Urinary bladder (tissue), 3 donors: ENCODE measurements at regions not wholly inside any gene's neighbourhood (a gene's known extent, or its start where the extent isn't known, plus 50 kb on each side); places are given as distances from the start of the nearest gene placed in this dataset.
"Not testable (repeated sequence)": the region's sequence is repeated elsewhere in the genome, so short reads cannot be mapped to it uniquely, and the experiment has no call there.

ENCODE experiments used
- DNase-seq: peaks from one replicate; pipeline ENCODE4 v3.0.0-alpha.2; 2015; ENCODE audit errors: extremely low spot score
- H3K27ac ChIP-seq: one replicate; pipeline ENCODE4 v1.5.1; 2013; ENCODE audit warnings: low read depth, mild to moderate bottlenecking, moderate library complexity
- H3K36me3 ChIP-seq: one replicate; pipeline ENCODE4 v1.6.1; 2013; ENCODE audit warnings: mild to moderate bottlenecking, moderate library complexity; ENCODE audit not compliant: insufficient read depth
- H3K4me1 ChIP-seq: one replicate; pipeline ENCODE4 v1.6.1; 2013; ENCODE audit warnings: mild to moderate bottlenecking, moderate library complexity; ENCODE audit not compliant: insufficient read depth
- H3K4me3 ChIP-seq: one replicate; pipeline ENCODE4 v1.5.1; 2013; ENCODE audit warnings: low read depth, low read length
- WGBS: extraction: QIAGEN DNeasy Blood & Tissue Kit; methylation state at CpG from one replicate; pipeline ENCODE4 v1.1.7; 2013; 5-methylcytosine and 5-hydroxymethylcytosine counted together
- donor health status: healthy with polysubstance abuse.
- donor health status: healthy.

DNA sequence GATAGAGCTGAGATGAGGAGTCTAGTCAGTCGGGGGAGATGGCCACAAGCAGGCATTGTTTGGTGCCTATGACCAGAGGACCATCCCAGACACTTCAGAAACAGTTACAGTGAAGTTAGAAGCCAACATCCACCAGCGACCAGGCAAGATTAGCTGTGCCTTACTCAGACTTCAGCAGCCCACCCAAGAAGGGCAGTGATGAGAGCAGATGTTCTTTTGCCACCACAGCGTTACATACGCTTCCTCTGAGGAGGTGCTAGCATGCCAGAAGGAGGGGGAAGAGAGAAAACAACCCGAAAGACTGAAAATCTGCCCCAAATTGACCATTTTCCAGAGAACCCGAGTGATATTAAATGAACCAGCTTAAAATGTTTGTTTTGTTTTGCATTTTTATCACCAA, 186.8 kb downstream of the PRL start:
- H3K4me3 ChIP-seq: no peak overlapping the region
- 80% methylated on average over 6 of the region's 6 CpGs for WGBS
- H3K27ac ChIP-seq: no peak overlapping the region
- peaks cover 2% of the 10 kb centered on the region for H3K36me3 ChIP-seq
- no peak for DNase-seq
- no peaks in the 10 kb centered on the region for H3K4me1 ChIP-seq

GRCh38 chr6:22112461-22112860, 184.4 kb downstream of the PRL start:
- no peak overlapping the region for H3K27ac ChIP-seq
- WGBS: 69% methylated on average over 2 of the region's 2 CpGs
- DNase-seq: no peak
- H3K36me3 ChIP-seq: peaks cover 2% of the 10 kb centered on the region
- no peak overlapping the region for H3K4me3 ChIP-seq
- H3K4me1 ChIP-seq: no peaks in the 10 kb centered on the region

DNA sequence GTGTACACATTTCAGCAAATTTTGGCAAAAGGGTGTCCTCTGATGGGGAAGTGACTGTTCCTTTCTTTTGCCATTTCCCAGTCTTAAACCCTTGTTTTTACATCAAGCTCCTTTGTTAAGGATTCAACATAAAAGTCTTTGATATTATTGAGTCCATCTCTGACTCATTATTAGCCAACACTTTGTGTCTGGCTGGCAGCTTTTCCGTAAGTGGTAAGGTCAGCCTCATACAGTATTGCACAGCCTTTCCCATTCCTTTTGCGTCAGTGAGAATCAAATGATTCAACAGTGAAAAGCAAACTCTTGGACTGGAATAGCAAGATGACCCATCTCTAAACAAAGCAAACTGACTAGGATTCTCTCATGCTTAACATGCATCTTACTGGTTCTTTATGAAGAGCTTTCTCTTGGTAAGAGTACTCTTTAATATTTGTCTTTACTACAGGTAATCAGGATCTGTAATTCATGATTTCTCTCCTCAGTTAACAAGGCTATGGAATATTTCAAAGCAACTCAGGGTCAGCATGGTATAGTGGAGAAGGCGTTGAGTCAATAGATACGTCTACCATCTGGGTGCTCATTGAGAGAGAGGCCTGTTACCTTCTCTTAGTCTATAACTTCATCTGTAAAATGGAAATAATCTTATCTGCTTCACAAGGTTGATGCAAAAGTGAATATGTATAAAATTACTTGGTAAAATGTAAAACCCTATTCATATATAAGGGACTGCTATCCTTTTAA, 183.6 kb downstream of the PRL start:
- no peak for DNase-seq
- H3K27ac ChIP-seq: no peak overlapping the region

GRCh38 chr6:22115559-22115958, 181.3 kb downstream of the PRL start:
- 62% methylated on average over 5 of the region's 5 CpGs for WGBS
- Histone ChIP-seq H3K27ac (no peak overlapping the region), H3K36me3 (peaks cover 2% of the 10 kb centered on the region), H3K4me3 (no peak overlapping the region), H3K4me1 (no peaks in the 10 kb centered on the region)
- no peak for DNase-seq

More for the DNA sequence above, 183.6 kb downstream of the PRL start:
- no peak overlapping the region for H3K4me3 ChIP-seq
- H3K36me3 ChIP-seq: peaks cover 2% of the 10 kb centered on the region
- WGBS: 80% methylated on average over 4 of the region's 4 CpGs
- H3K4me1 ChIP-seq: no peaks in the 10 kb centered on the region

- no peak for DNase-seq
- 84% methylated on average over 2 of the region's 2 CpGs for WGBS
- Histone ChIP-seq H3K4me3 (no peak overlapping the region), H3K4me1 (no peaks in the 10 kb centered on the region), H3K36me3 (no peaks in the 10 kb centered on the region), H3K27ac (no peak overlapping the region)
Measured at GRCh38 chr6:22117631-22118030, 179.2 kb downstream of the PRL start.

- WGBS: 95% methylated on average over 1 of the region's 1 CpG
- Histone ChIP-seq H3K4me1 (no peaks in the 10 kb centered on the region), H3K36me3 (no peaks in the 10 kb centered on the region), H3K27ac (no peak overlapping the region), H3K4me3 (no peak overlapping the region)
- DNase-seq: no peak
Measured at GRCh38 chr6:22119500-22119899, 177.3 kb downstream of the PRL start.

DNA sequence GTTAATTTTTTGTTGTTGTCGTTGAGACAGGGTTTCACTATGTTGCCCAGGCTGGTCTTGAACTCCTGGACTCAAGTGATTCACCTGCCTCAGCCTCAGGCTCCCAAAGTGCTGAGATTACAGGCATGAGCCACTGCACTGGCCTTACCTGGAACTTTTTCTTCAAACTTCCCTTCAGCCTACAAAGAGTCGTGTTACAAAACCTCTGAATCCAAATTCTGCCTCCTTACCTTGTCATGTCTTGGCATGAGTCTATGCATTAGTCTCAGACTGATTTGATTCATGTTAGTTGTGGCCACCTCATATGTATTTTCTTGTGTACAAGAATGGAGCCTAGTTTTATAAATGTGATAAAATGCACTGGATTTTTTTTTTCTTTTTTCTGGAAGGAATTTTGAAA, 172.1 kb downstream of the PRL start:
- 87% methylated on average over 2 of the region's 2 CpGs for WGBS
- no peak for DNase-seq

GRCh38 chr6:22126910-22127309, 169.9 kb downstream of the PRL start:
- Histone ChIP-seq H3K4me1 (no peaks in the 10 kb centered on the region), H3K27ac (no peak overlapping the region), H3K4me3 (no peak overlapping the region), H3K36me3 (no peaks in the 10 kb centered on the region)
- DNase-seq: no peak
- WGBS: 100% methylated on average over 1 of the region's 1 CpG

More for the DNA sequence above, 172.1 kb downstream of the PRL start:
- no peak overlapping the region for H3K27ac ChIP-seq
- no peaks in the 10 kb centered on the region for H3K36me3 ChIP-seq
- no peaks in the 10 kb centered on the region for H3K4me1 ChIP-seq
- H3K4me3 ChIP-seq: no peak overlapping the region

- DNase-seq: no peak
- Histone ChIP-seq H3K4me3 (no peak overlapping the region), H3K27ac (no peak overlapping the region), H3K36me3 (no peaks in the 10 kb centered on the region), H3K4me1 (no peaks in the 10 kb centered on the region)
- WGBS: 98% methylated on average over 3 of the region's 3 CpGs
Measured at GRCh38 chr6:22129751-22130150, 167.1 kb downstream of the PRL start.

DNA sequence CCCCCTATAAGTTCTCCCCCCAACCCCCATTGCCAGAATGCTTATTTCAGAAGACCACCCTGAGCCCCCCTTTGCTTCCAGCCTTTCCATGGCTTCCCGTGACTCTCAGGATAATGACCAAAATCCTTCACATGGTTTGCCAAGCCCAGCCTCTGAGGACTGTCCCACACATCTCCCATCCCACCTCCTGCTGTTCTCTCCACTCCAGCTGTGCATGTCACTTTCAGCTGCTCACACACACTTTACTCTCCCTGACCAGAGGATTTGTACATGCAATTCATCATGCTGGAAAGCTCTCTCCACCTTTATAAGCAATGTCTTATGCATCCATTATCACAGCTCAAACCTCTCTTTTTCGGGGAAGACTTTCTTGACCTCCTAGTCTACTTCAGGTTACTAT, 164.2 kb downstream of the PRL start:
- 88% methylated on average over 2 of the region's 2 CpGs for WGBS
- Histone ChIP-seq H3K27ac (no peak overlapping the region), H3K4me1 (no peaks in the 10 kb centered on the region), H3K4me3 (no peak overlapping the region), H3K36me3 (peaks cover 1% of the 10 kb centered on the region)
- DNase-seq: no peak

DNA sequence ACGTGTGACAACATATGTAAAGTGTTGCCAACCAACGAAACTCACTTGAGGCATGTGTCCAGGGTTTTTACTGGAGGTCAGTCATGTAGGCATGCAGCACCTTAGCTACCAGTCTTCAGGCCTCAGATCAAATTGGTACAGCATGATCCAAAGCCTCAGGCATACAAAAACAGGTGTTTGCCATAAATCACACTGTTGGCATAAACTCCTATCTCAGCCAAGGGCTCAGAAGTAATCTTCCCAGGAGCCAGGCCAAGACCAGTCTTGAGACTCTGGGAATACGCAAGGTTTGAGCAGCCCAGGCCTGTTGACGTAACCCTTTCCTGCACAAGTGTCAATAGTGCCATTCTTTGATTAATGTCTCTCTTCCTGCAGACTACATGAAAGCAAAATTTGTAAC, 163.5 kb downstream of the PRL start:
- Histone ChIP-seq H3K4me3 (no peak overlapping the region), H3K4me1 (no peaks in the 10 kb centered on the region), H3K36me3 (peaks cover 1% of the 10 kb centered on the region), H3K27ac (no peak overlapping the region)
- 51% methylated on average over 4 of the region's 4 CpGs for whole genome bisulfite sequencing
- DNase-seq: no peak

DNA sequence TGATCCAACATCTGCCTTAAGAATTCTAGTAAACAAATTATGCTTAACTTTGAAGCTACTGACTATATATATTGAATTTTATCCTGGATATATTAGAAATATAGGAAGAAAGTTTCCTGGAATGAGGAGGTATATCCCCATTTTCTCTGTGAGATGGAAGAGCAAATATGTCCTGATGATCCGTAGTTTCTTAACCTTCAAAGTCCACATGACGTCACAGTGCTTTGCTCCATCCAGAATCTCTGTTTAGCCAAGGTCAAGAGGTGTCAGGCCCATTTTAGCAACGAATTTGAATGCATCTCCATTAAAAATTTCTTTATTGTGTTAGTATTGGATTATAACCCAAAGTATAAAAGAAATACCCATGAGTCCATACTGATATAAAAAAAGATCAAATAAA, 162.5 kb downstream of the PRL start:
- WGBS: 89% methylated on average over 3 of the region's 3 CpGs
- Histone ChIP-seq H3K36me3 (peaks cover 1% of the 10 kb centered on the region), H3K4me3 (no peak overlapping the region), H3K27ac (no peak overlapping the region), H3K4me1 (no peaks in the 10 kb centered on the region)
- no peak for DNase-seq

- Histone ChIP-seq H3K4me3 (no peak overlapping the region), H3K36me3 (peaks cover 1% of the 10 kb centered on the region), H3K27ac (no peak overlapping the region), H3K4me1 (no peaks in the 10 kb centered on the region)
- 95% methylated on average over 1 of the region's 1 CpG for WGBS
- DNase-seq: no peak
Measured at GRCh38 chr6:22135395-22135794, 161.4 kb downstream of the PRL start.

- H3K27ac ChIP-seq: not testable (repeated sequence)
Measured at GRCh38 chr6:22140736-22141135, 156.1 kb downstream of the PRL start.

More at GRCh38 chr6:22140736-22141135, 156.1 kb downstream of the PRL start:
- WGBS: 89% methylated on average over 10 of the region's 10 CpGs
- not testable (repeated sequence) for H3K4me1 ChIP-seq, DNase-seq, H3K36me3 ChIP-seq, H3K4me3 ChIP-seq
